ENCODE measurements at regions not wholly inside any gene's neighbourhood (a gene's known extent, or its start where the extent isn't known, plus 50 kb on each side); places are given as distances from the start of the nearest gene placed in this dataset.

DNA sequence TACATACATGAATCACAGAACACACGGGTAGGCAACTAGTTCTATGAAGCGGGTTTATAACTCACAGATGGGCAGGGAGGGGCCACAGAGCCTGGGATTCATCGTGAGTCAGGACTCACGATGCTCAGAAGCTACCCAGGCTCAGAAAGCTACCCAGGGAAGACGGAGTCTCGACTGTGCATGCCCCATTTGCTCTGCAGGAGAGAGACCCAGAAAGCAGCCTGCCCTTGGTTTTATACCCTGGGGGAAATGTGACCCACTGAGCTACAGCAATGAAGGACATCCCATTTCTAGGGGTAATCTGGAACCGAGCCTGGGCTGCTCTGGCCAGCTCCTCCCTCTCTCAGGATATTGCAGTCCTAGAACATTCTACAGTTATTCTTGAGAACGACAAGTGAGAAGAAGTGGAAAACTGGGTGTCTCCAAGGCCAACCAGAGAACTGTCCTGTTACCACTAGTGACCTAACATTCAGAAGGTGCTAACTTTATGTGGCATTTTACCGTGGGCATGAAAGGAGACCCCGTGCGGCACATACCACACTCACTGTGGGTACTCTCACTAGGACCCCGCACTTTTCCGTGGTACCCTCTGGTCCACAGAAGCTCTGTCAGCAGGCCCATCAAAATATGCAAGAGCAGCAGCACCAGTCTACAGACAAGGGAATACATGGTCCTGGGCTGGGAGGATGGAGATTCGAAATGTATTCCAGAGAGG lies 201.9 kb upstream of the PMEPA1 start:
- Histone ChIP-seq H3K36me3 (no peaks in the 10 kb centered on the region), H3K4me1 (peaks cover 0 to 18% (median 0%) of the 10 kb centered on the region in 4 donors), H3K4me3 (no peak overlapping the region), H3K27ac (no peak overlapping the region), H3K27me3 (no peaks in the 10 kb centered on the region), H3K9me3 (no peaks in the 10 kb centered on the region)
- 84 to 93% methylated on average over 14 of the region's 14 CpGs for WGBS, 2 donors
- TF ChIP-seq EP300 (IDR thresholded peaks at IDR 0.05): no peak
- TF ChIP-seq, protein P1, sequence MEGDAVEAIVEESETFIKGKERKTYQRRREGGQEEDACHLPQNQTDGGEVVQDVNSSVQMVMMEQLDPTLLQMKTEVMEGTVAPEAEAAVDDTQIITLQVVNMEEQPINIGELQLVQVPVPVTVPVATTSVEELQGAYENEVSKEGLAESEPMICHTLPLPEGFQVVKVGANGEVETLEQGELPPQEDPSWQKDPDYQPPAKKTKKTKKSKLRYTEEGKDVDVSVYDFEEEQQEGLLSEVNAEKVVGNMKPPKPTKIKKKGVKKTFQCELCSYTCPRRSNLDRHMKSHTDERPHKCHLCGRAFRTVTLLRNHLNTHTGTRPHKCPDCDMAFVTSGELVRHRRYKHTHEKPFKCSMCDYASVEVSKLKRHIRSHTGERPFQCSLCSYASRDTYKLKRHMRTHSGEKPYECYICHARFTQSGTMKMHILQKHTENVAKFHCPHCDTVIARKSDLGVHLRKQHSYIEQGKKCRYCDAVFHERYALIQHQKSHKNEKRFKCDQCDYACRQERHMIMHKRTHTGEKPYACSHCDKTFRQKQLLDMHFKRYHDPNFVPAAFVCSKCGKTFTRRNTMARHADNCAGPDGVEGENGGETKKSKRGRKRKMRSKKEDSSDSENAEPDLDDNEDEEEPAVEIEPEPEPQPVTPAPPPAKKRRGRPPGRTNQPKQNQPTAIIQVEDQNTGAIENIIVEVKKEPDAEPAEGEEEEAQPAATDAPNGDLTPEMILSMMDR (IDR thresholded peaks at IDR 0.05): no peak
- no peak for TF ChIP-seq POLR2A (IDR thresholded peaks at IDR 0.05)
- DNase-seq (ENCODE audit: low spot score in 2 of 2): no peak

DNA sequence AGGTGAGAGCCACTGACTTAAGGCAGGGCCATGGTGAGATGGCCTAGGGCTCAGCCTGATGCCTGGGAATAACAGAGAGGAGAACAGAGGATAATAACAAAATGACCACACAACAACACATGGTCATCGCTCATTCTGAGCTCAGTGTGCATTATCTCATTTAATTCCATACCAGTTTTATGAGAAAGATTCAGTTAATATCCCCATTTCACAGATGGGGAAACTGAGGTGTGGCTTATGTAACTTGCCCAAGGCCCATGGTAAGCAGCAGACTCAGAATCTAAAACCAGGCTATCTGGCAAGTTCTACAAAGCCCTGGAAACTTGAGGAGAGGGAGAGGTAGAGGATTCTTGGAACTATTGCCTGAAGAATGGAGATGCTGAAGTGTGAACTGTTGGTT lies 200.9 kb upstream of the PMEPA1 start:
- TF ChIP-seq, protein P1 (IDR thresholded peaks at IDR 0.05): no peak
- no peak for TF ChIP-seq EP300 (IDR thresholded peaks at IDR 0.05)
- TF ChIP-seq POLR2A (IDR thresholded peaks at IDR 0.05): no peak
- Histone ChIP-seq H3K9me3 (no peaks in the 10 kb centered on the region), H3K27ac (no peak overlapping the region), H3K27me3 (no peaks in the 10 kb centered on the region), H3K4me1 (peaks cover 0 to 18% (median 0%) of the 10 kb centered on the region in 4 donors), H3K36me3 (no peaks in the 10 kb centered on the region), H3K4me3 (no peak overlapping the region)
- WGBS, 2 donors: 95 to 100% methylated on average over 1 of the region's 1 CpG
- no peak for DNase-seq (ENCODE audit: low spot score in 2 of 2)

DNA sequence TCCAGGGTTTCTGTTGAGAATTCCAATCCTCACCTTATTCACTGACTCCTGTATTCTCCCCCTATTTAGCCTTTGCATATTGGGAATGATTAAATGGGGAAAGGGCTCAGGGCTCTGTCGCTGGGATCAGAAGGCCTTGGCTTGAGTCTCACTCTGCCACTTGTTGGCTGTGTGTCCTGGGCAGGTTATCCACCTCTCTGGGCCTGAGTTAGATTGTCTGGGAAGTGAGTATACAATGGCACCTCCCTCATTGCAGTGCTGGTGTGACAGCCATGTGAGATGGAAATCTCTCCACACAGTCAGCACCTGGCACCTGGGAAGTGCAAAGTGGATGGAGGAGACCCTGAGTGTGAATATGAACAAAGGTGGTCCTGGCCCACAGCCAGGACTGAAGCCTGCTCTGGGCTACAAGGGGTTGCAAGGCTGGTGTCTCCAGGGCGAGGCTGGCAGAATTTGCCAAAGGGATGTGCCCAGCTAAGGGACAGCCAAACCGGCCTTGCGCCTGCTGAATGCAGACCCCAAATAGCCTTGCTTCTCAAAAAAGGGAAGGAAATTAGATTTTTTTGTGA lies 200.0 kb upstream of the PMEPA1 start:
- H3K27me3 ChIP-seq: no peaks in the 10 kb centered on the region
- TF ChIP-seq, protein P1 (IDR thresholded peaks at IDR 0.05): no peak
- TF ChIP-seq POLR2A (IDR thresholded peaks at IDR 0.05) (no peak), EP300 (IDR thresholded peaks at IDR 0.05) (no peak)
- no peaks in the 10 kb centered on the region for H3K36me3 ChIP-seq
- peaks cover 0 to 18% (median 0%) of the 10 kb centered on the region in 4 donors for H3K4me1 ChIP-seq
- H3K9me3 ChIP-seq: no peaks in the 10 kb centered on the region
- H3K27ac ChIP-seq: no peak overlapping the region
- 86 to 94% methylated on average over 4 of the region's 4 CpGs for WGBS, 2 donors
- no peak for DNase-seq (ENCODE audit: low spot score in 2 of 2)
- H3K4me3 ChIP-seq: no peak overlapping the region

DNA sequence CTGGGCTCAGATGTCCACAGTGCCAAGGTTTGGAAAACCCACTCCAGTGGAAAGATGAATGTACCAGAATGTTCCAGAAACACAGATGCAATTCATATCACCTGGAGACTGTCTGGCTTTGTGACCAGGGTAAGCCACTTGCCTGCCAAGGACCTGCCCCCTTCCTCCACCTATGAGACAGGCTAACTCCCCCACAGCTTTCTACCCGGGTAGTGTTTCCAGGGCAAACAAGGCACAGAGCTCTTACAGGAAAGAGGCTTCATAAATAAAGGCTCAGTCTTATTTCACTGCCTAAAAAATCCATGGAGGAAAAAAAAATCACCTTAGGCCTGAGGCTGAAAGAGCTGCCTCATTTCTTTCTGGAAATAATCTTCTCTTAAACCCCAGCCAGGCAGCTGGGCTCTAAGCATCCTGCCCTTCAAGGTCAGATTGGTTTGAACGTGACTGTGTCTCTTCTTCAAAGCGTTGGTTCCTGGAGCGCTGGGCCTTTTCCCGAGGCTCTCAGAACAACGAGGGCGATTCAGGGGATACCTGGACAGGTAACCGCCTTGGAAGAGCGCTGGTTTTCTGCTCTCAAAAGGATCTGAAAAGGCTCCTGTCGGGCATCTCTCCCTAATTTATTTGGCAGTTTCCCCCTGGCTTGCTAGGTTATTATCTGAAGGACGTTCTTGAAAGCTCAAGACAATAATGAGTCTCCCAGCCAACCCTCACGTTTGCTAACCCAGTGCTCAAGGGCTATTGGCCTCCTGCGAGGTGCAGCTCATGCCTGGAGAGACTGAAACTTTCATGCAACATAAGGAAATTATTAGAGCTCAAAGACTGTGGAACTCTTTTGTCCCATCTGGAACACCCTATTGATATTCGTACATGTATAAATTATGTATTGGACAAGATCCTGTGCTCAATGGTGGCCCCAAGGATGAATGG lies 199.2 kb upstream of the PMEPA1 start:
- Histone ChIP-seq H3K9me3 (no peaks in the 10 kb centered on the region), H3K27me3 (no peaks in the 10 kb centered on the region), H3K4me1 (peaks cover 0 to 18% (median 0%) of the 10 kb centered on the region in 4 donors), H3K36me3 (no peaks in the 10 kb centered on the region), H3K27ac (no peak overlapping the region), H3K4me3 (no peak overlapping the region)
- TF ChIP-seq EP300 (IDR thresholded peaks at IDR 0.05) (no peak), POLR2A (IDR thresholded peaks at IDR 0.05) (no peak)
- TF ChIP-seq, protein P1 (IDR thresholded peaks at IDR 0.05): no peak
- DNase-seq (ENCODE audit: low spot score in 2 of 2): no peak
- 69 to 74% methylated on average over 14 of the region's 14 CpGs for WGBS, 2 donors

Measured in tibial nerve (tissue), 4 donors.